PC-3 (cell line): ENCODE measurements at regions not wholly inside any gene's neighbourhood (a gene's known extent, or its start where the extent isn't known, plus 50 kb on each side); places are given as distances from the start of the nearest gene placed in this dataset.

ENCODE experiments used
- CTCF ChIP-seq: fragments of 300-600 bp; sonication (generic); conservative IDR thresholded peaks from 2 replicates; pipeline ENCODE4 v1.5.1; 2017; ENCODE audit warnings: antibody characterized with exemption, low read depth, mild to moderate bottlenecking, low read length
- EZH2 ChIP-seq: fragments of 300-600 bp; sonication (generic); IDR thresholded peaks from one replicate; pipeline ENCODE4 v1.6.1; 2017; ENCODE audit warnings: antibody characterized with exemption, mild to moderate bottlenecking, low read length; ENCODE audit not compliant: unreplicated experiment

DNA sequence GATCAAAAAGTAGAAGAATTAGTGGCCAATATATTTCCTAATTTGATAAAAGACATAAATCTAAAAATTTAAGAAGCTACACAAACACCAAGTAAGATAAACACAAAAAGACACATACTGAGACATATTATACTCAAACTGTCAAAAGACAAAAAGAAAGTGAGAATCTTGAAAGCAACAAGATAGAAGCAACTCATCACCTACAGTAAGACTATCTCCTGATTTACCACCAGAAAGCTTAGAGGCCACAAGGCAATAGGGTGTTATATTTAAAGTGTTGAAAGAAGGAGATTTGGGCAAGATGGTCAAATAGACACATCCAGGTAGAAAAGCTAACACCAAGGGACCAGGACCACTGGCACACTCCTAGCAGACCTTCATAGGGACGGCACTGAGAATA lies 79.4 kb downstream of the ITM2A start:
- no peak for TF ChIP-seq CTCF
- TF ChIP-seq EZH2, result no peak
